ENCODE measurements at regions not wholly inside any gene's neighbourhood (a gene's known extent, or its start where the extent isn't known, plus 50 kb on each side); places are given as distances from the start of the nearest gene placed in this dataset.

- TF ChIP-seq CTCF (IDR thresholded peaks at IDR 0.05), result no peak
- TF ChIP-seq POLR2A (IDR thresholded peaks at IDR 0.05), result no peak
Observed at GRCh38 chr9:38259519-38260218, 132.8 kb upstream of the ALDH1B1 start.
